HL-60 (cell line): ENCODE measurements at regions not wholly inside any gene's neighbourhood (a gene's known extent, or its start where the extent isn't known, plus 50 kb on each side); places are given as distances from the start of the nearest gene placed in this dataset.

ENCODE experiments used
- CTCF ChIP-seq: IDR thresholded peaks from one replicate; pipeline ENCODE4 v1.5.1; 2011; ENCODE audit warnings: low read length, control low read depth, inconsistent platforms; ENCODE audit not compliant: insufficient read depth
- GABPA ChIP-seq: IDR thresholded peaks from 2 replicates; pipeline ENCODE4 v1.6.1; 2012; ENCODE audit warnings: low read depth
- POLR2AphosphoS5 ChIP-seq: IDR thresholded peaks from 2 replicates; pipeline ENCODE4 v1.6.1; 2012; ENCODE audit warnings: low read depth
- REST ChIP-seq: IDR thresholded peaks from 2 replicates; pipeline ENCODE4 v1.6.1; 2012; ENCODE audit warnings: low read depth; ENCODE audit not compliant: insufficient replicate concordance
- SPI1 ChIP-seq: IDR thresholded peaks from 2 replicates; pipeline ENCODE4 v1.6.1; 2012; ENCODE audit warnings: low read depth, mild to moderate bottlenecking, borderline replicate concordance

GRCh38 chr10:78217336-78217735 is 183.7 kb downstream of the RPS24 start:
- TF ChIP-seq CTCF = no peak
- no peak for TF ChIP-seq POLR2AphosphoS5
- no peak for TF ChIP-seq REST
- TF ChIP-seq SPI1 = no peak
- TF ChIP-seq GABPA = no peak
